HS-27A (cell line): ENCODE measurements at regions not wholly inside any gene's neighbourhood (a gene's known extent, or its start where the extent isn't known, plus 50 kb on each side); places are given as distances from the start of the nearest gene placed in this dataset.

ENCODE experiments used
- DNase-seq: peaks from one replicate; pipeline ENCODE4 v3.0.0-alpha.2; 2012; ENCODE audit warnings: low read depth, missing footprints

DNA sequence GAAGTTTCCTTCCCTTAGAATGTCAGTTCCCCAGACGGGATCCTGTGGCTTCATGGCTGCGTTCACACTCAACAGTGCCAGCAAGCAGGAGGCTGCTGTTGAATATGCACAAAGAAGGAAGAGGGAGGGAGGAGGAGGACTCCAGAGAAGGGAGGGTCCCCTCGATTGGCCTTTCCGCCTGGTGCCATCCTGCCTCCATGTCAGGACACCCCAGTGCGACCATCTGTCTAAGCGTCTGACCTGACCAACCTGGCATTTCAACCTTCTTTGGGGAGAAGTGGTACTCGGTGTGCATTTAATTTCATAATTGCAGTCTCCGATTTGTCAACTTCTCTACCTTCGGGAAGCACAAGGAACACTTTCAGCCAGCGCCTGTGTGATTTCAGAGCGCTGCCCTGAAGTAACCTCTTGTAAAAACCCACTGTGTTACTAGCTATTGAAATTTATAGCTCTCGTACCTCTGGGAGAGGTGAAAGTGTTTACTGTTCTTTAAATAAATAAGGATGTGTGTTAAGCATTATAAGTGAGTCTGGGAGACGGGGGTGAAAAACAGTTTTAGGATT, 1491.9 kb downstream of the TBC1D22A start:
- no peak for DNase-seq

DNA sequence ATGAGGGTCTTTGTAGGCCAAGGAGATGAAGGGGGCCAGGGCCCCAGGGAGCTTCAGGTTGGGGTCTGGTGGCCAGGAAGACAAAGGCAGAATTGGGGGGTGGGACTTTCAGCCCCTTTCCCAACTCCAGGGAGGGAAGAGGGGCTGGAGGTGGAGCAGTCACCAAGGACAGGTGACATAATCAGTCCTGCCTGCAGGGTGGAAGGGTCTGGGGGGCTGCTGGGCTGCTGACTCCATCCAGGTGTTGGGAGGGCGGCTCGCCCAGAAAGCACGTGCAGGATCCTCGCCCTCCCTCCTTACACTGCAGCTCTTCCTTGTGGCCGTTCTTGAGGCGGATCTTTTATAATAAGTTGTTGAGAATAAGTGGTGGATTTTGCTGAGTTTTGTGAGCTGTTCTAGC, 1491.1 kb downstream of the TBC1D22A start:
- no peak for DNase-seq

DNA sequence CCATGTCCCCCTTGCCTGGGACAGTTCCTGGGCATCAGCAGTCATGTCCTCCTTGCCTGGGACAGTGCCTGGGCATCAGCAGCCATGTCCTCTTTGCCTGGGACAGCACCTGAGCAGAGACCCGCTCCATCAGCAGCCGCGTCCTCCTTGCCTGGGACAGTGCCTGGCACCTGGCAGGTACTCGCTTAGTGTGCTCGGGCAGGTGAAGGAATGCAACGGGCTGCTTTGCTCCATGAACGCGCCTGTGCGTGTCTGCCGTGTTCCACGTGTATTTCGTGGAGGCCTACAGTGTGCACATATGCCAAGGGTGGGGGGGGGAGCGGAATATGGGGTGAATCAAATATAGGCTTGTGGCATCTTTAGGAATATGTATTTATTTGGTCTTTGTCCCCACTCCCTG, 1490.7 kb downstream of the TBC1D22A start:
- DNase-seq: no peak

- no peak for DNase-seq
These were observed 1489.2 kb downstream of the TBC1D22A start for GRCh38 chr22:48251629-48252028.

- DNase-seq: no peak
These were observed 1488.6 kb downstream of the TBC1D22A start for GRCh38 chr22:48250937-48251530.

GRCh38 chr22:48250286-48250895, 1487.9 kb downstream of the TBC1D22A start:
- DNase-seq: no peak

DNA sequence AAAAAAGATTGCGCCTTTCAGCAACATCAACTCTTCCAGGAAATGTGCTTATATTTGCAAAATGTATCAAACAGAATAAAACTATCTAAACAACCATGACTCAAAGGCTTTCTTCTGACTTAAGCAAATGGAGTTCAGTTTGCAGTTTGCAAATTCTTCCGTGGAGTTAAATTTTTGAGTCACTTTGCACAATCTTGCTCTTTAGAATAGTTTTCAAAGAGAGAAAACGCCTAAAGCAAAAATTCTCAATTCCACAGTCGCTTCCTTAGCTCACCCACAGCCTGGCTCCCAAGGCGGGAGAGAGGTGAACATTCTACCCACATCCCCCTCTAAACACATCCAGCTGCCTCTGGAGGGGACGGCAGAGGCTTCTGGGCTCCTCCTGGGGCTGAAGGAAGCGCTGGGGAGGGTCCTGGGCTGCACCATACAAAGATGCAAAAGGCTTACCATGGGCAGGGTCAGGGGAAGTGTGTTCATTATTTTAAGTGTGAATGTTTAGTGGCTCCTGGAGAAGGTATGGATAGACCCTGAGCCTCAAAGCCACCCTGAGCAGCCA, 1487.3 kb downstream of the TBC1D22A start:
- no peak for DNase-seq

- no peak for DNase-seq
These were observed 1486.5 kb downstream of the TBC1D22A start for GRCh38 chr22:48248901-48249455.

DNA sequence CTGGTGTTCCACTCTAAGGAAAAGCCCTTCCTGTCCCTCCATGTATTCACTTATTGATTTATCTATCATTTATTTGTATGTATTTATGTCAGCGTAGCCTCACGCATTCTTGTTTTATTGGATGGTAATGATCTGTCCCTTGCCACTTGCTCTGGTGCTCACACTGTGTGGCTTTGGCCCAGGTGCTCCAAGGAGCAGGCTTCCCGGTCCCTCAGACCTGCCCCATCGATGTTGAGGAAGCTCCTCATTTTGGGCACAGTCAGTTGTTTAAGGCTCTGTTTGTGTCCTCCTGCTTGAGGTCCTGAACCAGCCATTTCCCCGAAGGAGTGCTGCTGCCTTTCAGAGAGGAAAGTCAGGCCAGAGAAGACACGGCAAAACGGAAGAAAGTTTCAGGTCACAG, 1485.4 kb downstream of the TBC1D22A start:
- no peak for DNase-seq

GRCh38 chr22:48245196-48245485, 1482.7 kb downstream of the TBC1D22A start:
- no peak for DNase-seq

DNA sequence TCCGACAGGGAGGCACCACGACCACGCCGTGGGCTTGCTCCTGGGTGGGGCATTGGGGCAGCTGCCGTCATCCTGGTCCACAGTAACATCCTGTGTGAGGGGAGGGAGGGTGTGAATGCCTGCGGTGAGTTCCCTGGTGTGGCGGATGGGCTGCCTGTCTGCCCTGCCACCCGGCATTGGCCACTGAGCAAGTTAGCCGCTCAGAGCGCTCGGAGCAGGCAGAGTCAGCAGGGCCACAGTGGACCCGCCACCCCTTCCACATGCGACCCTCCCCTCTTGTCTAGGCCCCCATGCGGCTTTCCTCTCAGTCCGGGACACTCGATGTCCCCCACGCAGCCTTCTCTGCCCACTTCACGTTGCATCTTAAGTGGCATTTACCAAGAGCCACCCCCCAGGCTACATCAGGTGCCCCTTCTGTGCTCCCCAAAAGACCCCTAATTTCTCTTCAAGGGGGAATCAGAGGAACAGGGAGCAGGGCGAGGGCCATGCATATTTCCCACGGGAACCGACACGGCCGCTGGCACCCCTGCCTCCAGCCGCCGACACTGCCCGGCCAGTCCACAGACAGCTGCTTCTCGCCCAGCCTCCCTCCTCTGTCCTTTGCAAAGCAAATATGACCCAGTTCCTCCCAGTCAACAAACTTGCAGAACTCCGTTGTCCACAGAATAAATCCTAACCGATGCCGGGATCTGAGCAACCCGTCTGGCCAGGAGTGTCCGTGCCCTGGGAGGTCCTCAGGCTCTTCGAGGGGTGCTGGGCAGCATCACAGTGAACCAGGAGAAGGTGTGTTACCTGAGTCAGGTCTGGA, 1482.1 kb downstream of the TBC1D22A start:
- no peak for DNase-seq

GRCh38 chr22:48242461-48242864, 1480.0 kb downstream of the TBC1D22A start:
- no peak for DNase-seq

- no peak for DNase-seq
These were observed 1479.2 kb downstream of the TBC1D22A start for GRCh38 chr22:48241658-48242057.

- no peak for DNase-seq
These were observed 1478.4 kb downstream of the TBC1D22A start for GRCh38 chr22:48240935-48241230.

DNA sequence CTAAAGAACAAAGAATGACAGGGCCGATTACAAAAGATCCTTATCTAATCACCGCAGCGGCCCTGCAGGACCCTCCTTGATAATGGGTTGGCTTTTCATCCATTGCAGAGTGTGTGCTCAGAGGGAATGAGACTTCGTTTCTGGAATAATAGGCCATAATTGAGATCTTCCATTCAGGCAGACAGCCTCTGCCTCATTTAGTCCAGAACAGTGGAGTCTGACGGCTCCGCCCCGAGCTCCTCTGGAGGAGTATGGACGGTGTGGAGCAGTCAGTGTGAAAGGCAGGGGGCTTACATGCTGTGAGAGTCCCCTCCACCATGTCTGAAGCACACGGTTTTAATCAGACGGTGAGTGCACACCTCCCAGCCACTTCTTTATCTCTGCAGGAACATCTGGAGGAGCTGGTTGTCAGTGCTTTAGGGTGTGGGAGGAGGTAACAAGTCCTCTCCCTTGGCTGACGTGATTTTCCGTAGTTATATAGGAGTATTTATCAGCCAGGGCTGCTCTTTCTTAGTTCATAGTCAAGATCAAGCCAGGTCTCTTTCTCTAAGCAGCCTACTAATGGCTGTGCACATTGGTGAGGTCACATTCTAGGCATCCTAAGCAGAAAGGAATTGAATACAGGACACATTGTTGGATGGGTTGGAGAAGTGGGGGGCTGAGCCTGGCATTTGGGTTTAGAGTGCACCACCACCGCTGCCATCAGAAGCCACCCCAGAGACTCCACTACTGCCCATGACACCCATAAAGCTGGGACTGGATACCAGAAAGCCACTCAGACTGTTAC, 1477.9 kb downstream of the TBC1D22A start:
- no peak for DNase-seq

DNA sequence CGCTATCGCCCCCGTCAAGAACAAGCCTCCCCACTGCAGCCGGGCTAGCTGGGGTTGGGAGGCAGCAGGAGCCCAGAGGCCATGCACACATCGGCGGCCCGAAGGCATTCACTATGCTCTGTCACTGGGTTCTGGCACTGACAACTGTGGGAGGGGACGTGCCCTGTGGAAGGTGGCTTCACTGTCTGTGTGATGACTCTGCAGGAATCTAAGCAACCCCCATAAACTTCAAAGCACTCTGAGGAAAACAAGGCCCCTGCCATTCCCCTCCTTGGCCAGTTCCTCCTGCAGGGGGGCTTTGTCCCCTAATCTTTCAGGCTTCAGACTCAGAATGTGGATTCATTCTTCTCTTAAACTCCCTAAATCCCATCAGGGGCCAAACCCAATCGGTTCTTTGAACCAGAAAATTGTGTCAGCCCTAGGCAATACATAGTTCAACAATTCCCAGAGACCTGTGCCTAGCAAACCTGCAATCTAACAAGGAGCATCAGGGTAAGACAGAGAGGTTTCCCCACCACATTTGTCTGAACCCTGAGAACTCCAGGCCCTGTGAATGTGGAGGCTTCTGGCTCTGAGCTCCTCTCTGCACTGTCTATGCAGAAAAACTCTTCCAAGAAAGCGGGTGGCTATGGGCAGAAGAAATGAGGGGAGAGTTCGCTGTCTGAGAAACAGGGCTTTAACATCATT, 1477.2 kb downstream of the TBC1D22A start:
- DNase-seq: no peak

DNA sequence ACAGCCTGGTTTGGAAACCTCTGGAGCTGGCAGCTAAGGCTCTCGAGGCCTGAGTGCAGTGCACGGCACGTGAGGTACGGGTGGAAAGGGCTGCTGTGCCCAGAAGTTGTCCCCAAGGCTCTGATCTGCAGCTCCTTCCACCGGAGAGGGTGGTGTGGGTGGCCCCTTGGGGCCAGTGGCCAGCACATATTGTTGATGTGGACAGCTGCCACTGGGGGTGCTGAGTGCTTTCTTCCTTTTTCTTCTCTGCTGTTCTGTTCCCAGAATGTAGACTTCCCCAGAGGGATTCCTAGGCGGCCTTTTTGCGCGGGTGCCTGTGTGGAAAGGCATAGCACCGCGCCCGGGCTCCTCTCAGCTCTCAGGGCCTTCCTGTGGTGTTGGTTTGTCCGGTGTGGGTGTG, 1476.5 kb downstream of the TBC1D22A start:
- no peak for DNase-seq

GRCh38 chr22:48238284-48238915, 1476.0 kb downstream of the TBC1D22A start:
- no peak for DNase-seq

- no peak for DNase-seq
These were observed 1475.2 kb downstream of the TBC1D22A start for GRCh38 chr22:48237466-48238283.

DNA sequence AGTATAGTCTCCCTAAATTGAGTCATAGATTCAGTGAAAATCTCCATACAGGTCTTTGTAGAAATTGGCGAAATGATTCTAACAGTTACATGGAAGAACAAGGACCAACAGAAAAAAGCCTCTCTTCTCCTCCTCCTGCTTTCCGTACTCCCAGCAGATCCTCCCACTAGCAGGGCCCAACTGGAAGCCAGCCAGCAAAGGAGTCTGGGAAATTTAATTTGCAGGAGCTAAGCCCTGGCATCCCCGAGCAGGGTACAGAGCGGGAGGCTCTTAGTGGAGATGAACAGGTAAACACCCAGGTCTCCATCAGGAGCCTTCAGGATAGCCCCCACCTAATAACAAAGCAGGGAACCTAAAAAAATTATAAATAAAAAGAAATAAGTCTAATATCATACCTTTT, 1473.8 kb downstream of the TBC1D22A start:
- DNase-seq: no peak
